Mammary epithelial cell (primary cell): ENCODE measurements at regions not wholly inside any gene's neighbourhood (a gene's known extent, or its start where the extent isn't known, plus 50 kb on each side); places are given as distances from the start of the nearest gene placed in this dataset.

ENCODE experiments used
- EZH2 ChIP-seq: IDR thresholded peaks from 2 replicates; pipeline ENCODE4 v1.6.1; 2012; ENCODE audit warnings: low read length, inconsistent platforms, borderline replicate concordance
- TF ChIP-seq, protein P1 (sequence below), 2 donors: IDR thresholded peaks in 1 of 2; conservative IDR thresholded peaks in 1 of 2; 2 replicates each; pipeline ENCODE4 v1.5.1; 2011 to 2012; ENCODE audit warnings: inconsistent platforms in 2 of 2, low read length in 2 of 2, mild to moderate bottlenecking in 2 of 2, control low read depth in 1 of 2, low read depth in 1 of 2; ENCODE audit not compliant: insufficient read depth in 1 of 2; ENCODE audit errors: extremely low read depth in 1 of 2

DNA sequence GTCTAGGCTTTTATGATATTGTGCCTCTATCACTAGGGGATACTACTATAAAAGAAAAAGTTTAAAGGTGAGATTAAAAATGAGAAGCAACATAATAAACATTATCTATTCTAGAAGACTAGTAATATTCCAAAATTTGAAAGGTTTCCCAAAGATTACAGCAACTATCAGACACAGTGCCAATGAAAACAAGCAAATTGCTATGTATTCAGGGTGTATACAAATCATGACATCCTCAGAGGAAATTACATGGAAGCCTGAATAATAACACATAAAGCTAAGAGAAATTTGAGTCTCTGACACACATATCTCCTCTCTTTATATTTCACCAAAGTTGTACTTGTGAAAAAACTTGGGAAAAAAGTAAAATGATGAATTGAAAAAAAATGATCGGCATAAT, 327.0 kb downstream of the SEC23A start:
- TF ChIP-seq, protein P1, sequence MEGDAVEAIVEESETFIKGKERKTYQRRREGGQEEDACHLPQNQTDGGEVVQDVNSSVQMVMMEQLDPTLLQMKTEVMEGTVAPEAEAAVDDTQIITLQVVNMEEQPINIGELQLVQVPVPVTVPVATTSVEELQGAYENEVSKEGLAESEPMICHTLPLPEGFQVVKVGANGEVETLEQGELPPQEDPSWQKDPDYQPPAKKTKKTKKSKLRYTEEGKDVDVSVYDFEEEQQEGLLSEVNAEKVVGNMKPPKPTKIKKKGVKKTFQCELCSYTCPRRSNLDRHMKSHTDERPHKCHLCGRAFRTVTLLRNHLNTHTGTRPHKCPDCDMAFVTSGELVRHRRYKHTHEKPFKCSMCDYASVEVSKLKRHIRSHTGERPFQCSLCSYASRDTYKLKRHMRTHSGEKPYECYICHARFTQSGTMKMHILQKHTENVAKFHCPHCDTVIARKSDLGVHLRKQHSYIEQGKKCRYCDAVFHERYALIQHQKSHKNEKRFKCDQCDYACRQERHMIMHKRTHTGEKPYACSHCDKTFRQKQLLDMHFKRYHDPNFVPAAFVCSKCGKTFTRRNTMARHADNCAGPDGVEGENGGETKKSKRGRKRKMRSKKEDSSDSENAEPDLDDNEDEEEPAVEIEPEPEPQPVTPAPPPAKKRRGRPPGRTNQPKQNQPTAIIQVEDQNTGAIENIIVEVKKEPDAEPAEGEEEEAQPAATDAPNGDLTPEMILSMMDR (conservative IDR thresholded peaks at IDR 0.05 in 1 of 2, IDR thresholded peaks at IDR 0.05 in 1 of 2; ENCODE audit: extremely low read depth in 1 of 2, insufficient read depth in 1 of 2, low read depth in 1 of 2, low read length in 2 of 2) = no peak
- TF ChIP-seq EZH2 = no peak
